Thoracic aorta (tissue), 2 donors: ENCODE measurements at regions not wholly inside any gene's neighbourhood (a gene's known extent, or its start where the extent isn't known, plus 50 kb on each side); places are given as distances from the start of the nearest gene placed in this dataset.

Source experiments
- ATAC-seq: fragments of 150-250 bp; one replicate; pipeline ENCODE4 v1.8.0; 2017; ENCODE audit warnings: low read depth; ENCODE audit not compliant: insufficient number of reproducible peaks, low FRiP score
- DNase-seq: peaks from one replicate; pipeline ENCODE4 v3.0.0-alpha.2; 2020; ENCODE audit warnings: low spot score
- H3K27ac ChIP-seq, 2 donors: fragments of 200-600 bp; sonication (generic); 1 replicate in 1 of 2; 2 replicates in 1 of 2; pipeline ENCODE4 v1.5.1; 2016; ENCODE audit warnings: mild to moderate bottlenecking in 2 of 2, moderate library complexity in 2 of 2
- H3K27me3 ChIP-seq: fragments of 200-600 bp; sonication (generic); replicated peaks from 2 replicates; pipeline ENCODE4 v1.6.0; 2016; ENCODE audit warnings: mild to moderate bottlenecking; ENCODE audit not compliant: insufficient read depth
- H3K36me3 ChIP-seq: fragments of 200-600 bp; sonication (generic); one replicate; pipeline ENCODE4 v1.5.1; 2016
- H3K4me1 ChIP-seq, 2 donors: fragments of 200-600 bp; sonication (generic); 1 replicate in 1 of 2; 2 replicates in 1 of 2; pipeline versions ENCODE4 v1.5.1 to v1.6.0; 2016; ENCODE audit warnings: low read depth in 2 of 2, mild to moderate bottlenecking in 1 of 2; ENCODE audit not compliant: control insufficient read depth in 1 of 2
- H3K4me3 ChIP-seq: fragments of 200-600 bp; sonication (generic); 2 replicates; pipeline ENCODE4 v1.5.1; 2016; ENCODE audit warnings: mild to moderate bottlenecking
- H3K9me3 ChIP-seq: fragments of 200-600 bp; sonication (generic); 2 replicates; pipeline ENCODE4 v1.5.1; 2016
- CTCF ChIP-seq: fragments of 200-600 bp; sonication (generic); IDR thresholded peaks from one replicate; pipeline ENCODE4 v1.5.1; 2019; ENCODE audit warnings: antibody characterized with exemption

- DNase-seq (no peak), ATAC-seq (no peak)
- no peak overlapping the region for H3K27ac ChIP-seq
- no peaks in the 10 kb centered on the region for H3K27me3 ChIP-seq
- H3K9me3 ChIP-seq, result no peaks in the 10 kb centered on the region
- no peaks in the 10 kb centered on the region for H3K36me3 ChIP-seq
- no peak overlapping the region for H3K4me3 ChIP-seq
- TF ChIP-seq CTCF, result no peak
- H3K4me1 ChIP-seq, result peaks cover 1 to 5% of the 10 kb centered on the region in 2 donors
Observed at GRCh38 chr14:85420707-85421106, 109.2 kb upstream of the FLRT2 start.

GRCh38 chr14:85421186-85421877, 108.6 kb upstream of the FLRT2 start:
- TF ChIP-seq CTCF, result no peak
- Histone ChIP-seq H3K36me3 (no peaks in the 10 kb centered on the region), H3K27ac (no peak overlapping the region), H3K27me3 (no peaks in the 10 kb centered on the region), H3K9me3 (no peaks in the 10 kb centered on the region), H3K4me1 (peaks cover 6 to 9% of the 10 kb centered on the region in 2 donors), H3K4me3 (no peak overlapping the region)
- ATAC-seq (no peak), DNase-seq (no peak)

GRCh38 chr14:85423889-85424288, 106.1 kb upstream of the FLRT2 start:
- DNase-seq (no peak), ATAC-seq (no peak)
- Histone ChIP-seq H3K9me3 (no peaks in the 10 kb centered on the region), H3K36me3 (no peaks in the 10 kb centered on the region), H3K27me3 (no peaks in the 10 kb centered on the region), H3K27ac (no peak overlapping the region), H3K4me1 (peaks cover 6 to 14% of the 10 kb centered on the region in 2 donors), H3K4me3 (no peak overlapping the region)
- TF ChIP-seq CTCF, result no peak

GRCh38 chr14:85425507-85425906, 104.4 kb upstream of the FLRT2 start:
- no peak for TF ChIP-seq CTCF
- H3K4me3 ChIP-seq, result no peak overlapping the region
- no peak for ATAC-seq
- DNase-seq, result no peak
- H3K4me1 ChIP-seq, result peaks cover 6 to 14% of the 10 kb centered on the region in 2 donors
- no peaks in the 10 kb centered on the region for H3K36me3 ChIP-seq
- no peaks in the 10 kb centered on the region for H3K27me3 ChIP-seq
- no peak overlapping the region for H3K27ac ChIP-seq
- no peaks in the 10 kb centered on the region for H3K9me3 ChIP-seq

- no peak for ATAC-seq
- H3K27ac ChIP-seq, result no peak overlapping the region
- DNase-seq, result no peak
- TF ChIP-seq CTCF, result no peak
- H3K27me3 ChIP-seq, result no peaks in the 10 kb centered on the region
- H3K4me1 ChIP-seq, result peaks cover 6 to 14% of the 10 kb centered on the region in 2 donors
- no peak overlapping the region for H3K4me3 ChIP-seq
- H3K9me3 ChIP-seq, result no peaks in the 10 kb centered on the region
- no peaks in the 10 kb centered on the region for H3K36me3 ChIP-seq
Observed at GRCh38 chr14:85426068-85426935, 103.6 kb upstream of the FLRT2 start.
